ENCODE measurements at regions not wholly inside any gene's neighbourhood (a gene's known extent, or its start where the extent isn't known, plus 50 kb on each side); places are given as distances from the start of the nearest gene placed in this dataset.

GRCh38 chr16:9170470-9170869, 79.0 kb downstream of the HAPSTR1 start:
- no peak for DNase-seq (ENCODE audit: low spot score)
- Mint-ChIP-seq H3K9me3 (no peaks in the 10 kb centered on the region), H3K27me3 (ENCODE audit: low read depth) (no peaks in the 10 kb centered on the region; the same call in 1 of the 2 replicates), H3K4me1 (peaks cover 3% of the 10 kb centered on the region), H3K4me3 (no peak overlapping the region), H3K27ac (no peak overlapping the region), H3K36me3 (no peaks in the 10 kb centered on the region)
- ChIA-PET POLR2A (no interaction called here), CTCF (no interaction called here)
- ATAC-seq = no peak
- TF ChIP-seq OVOL2 (CRISPR knock-in tag; IDR thresholded peaks at IDR 0.05; ENCODE audit: borderline replicate concordance) (no peak), TEAD4 (CRISPR knock-in tag; IDR thresholded peaks at IDR 0.05) (no peak), SOX15 (CRISPR knock-in tag; IDR thresholded peaks at IDR 0.05) (no peak), NR3C1 (CRISPR knock-in tag; conservative IDR thresholded peaks at IDR 0.05; ENCODE audit: low read depth) (no peak), IRF1 (CRISPR knock-in tag; IDR thresholded peaks at IDR 0.05) (no peak), MXD4 (CRISPR knock-in tag; IDR thresholded peaks at IDR 0.05; ENCODE audit: borderline replicate concordance) (no peak), ZNF263 (CRISPR knock-in tag; IDR thresholded peaks at IDR 0.05; ENCODE audit: low read depth) (no peak), ELF4 (CRISPR knock-in tag; IDR thresholded peaks at IDR 0.05; ENCODE audit: low read depth) (no peak), SMAD4 (CRISPR knock-in tag; IDR thresholded peaks at IDR 0.05) (no peak)
- TF ChIP-seq, protein P1, sequence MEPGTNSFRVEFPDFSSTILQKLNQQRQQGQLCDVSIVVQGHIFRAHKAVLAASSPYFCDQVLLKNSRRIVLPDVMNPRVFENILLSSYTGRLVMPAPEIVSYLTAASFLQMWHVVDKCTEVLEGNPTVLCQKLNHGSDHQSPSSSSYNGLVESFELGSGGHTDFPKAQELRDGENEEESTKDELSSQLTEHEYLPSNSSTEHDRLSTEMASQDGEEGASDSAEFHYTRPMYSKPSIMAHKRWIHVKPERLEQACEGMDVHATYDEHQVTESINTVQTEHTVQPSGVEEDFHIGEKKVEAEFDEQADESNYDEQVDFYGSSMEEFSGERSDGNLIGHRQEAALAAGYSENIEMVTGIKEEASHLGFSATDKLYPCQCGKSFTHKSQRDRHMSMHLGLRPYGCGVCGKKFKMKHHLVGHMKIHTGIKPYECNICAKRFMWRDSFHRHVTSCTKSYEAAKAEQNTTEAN (CRISPR knock-in tag; IDR thresholded peaks at IDR 0.05) = no peak

DNA sequence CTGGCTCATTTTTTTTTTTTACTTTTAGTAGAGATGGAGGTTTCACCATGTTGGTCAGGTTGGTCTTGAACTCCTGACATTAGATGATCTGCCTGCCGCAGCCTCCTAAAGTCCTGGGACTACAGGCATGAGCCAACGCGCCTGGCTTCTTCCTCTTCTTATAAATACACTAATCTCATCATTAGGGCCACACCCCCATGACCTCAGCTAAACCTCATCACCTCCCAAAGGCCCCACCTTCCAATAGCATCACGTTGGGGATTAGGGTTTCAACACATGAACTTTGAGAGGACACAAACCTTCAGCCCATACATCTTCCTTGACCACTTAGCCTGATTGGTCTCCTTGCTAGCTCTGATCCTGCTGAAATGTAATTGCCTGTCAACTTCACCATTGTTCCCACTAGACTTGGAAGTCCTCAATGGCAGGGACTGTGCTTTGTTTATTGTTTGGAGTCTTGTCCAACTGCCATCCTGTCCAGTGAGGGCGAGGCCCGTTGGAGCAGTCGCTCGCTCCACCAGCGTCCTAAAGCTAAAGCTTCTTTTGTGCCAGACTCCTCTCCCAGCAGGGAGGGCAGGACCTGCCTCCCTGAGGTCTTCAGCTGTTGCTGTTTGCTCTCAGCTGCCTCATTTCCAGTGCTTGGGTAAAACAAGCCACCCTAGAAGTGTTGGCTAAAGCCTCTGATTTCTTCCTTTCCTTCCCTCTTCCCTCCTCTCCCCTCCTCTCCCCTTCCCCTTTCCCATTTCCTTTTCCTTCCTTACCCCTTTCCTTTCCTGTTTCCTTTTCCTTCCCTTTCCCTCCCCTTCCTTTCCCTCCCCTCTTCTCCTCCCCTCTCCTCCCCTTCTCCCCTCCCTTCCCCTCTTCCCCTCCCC, 85.3 kb downstream of the HAPSTR1 start:
- DNase-seq (ENCODE audit: low spot score) (no peak), ATAC-seq (no peak)
- no peaks in the 10 kb centered on the region for H3K36me3 Mint-ChIP-seq
- peaks cover 6% of the 10 kb centered on the region for H3K9me3 Mint-ChIP-seq
- H3K4me3 Mint-ChIP-seq = no peak overlapping the region
- no peaks in the 10 kb centered on the region for H3K27me3 Mint-ChIP-seq (ENCODE audit: low read depth)
- H3K27ac Mint-ChIP-seq = no peak overlapping the region
- TF ChIP-seq ZNF232 (CRISPR knock-in tag; IDR thresholded peaks at IDR 0.05) = no peak
- no peak for TF ChIP-seq NR3C1 (CRISPR knock-in tag; conservative IDR thresholded peaks at IDR 0.05; ENCODE audit: low read depth)
- TF ChIP-seq KAT7 (CRISPR knock-in tag; IDR thresholded peaks at IDR 0.05; ENCODE audit: borderline replicate concordance) = no peak
- no peak for TF ChIP-seq ZBTB21 (CRISPR knock-in tag; IDR thresholded peaks at IDR 0.05; ENCODE audit: borderline replicate concordance)
- POLR2A ChIA-PET = interaction anchor here (0.6 kb wide), 1 partner anchor 50 kb away, joined by 3 read pairs; no protein-coding TSS in a partner anchor
- no peaks in the 10 kb centered on the region for H3K4me1 Mint-ChIP-seq
- CTCF ChIA-PET = no interaction called here

DNA sequence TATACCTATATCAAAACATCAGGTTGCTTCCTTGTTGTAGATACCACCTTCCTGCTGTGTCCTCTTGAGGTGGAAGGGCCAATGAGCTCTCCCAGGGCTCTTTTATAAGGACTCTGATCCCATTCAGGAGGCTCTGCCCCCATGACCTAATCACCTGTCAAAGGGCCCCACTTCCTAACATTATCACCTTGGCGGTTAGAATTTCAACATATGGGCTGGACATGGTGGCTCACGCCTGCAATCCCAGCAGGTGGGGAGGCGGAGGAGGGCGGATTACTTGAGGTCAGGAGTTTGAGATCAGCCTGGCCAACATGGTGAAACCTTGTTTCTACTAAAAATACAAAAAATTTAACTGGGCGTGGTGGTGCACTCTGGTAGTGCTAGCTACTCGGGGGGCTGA, 86.4 kb downstream of the HAPSTR1 start:
- ChIA-PET CTCF (no interaction called here), POLR2A (no interaction called here)
- no peak for DNase-seq (ENCODE audit: low spot score)
- no peak overlapping the region for H3K27ac Mint-ChIP-seq
- peaks cover 10% of the 10 kb centered on the region for H3K9me3 Mint-ChIP-seq
- no peak for TF ChIP-seq ZBTB21 (CRISPR knock-in tag; IDR thresholded peaks at IDR 0.05; ENCODE audit: borderline replicate concordance)
- no peak for TF ChIP-seq RORB (CRISPR knock-in tag; IDR thresholded peaks at IDR 0.05)
- no peak for TF ChIP-seq OVOL2 (CRISPR knock-in tag; IDR thresholded peaks at IDR 0.05; ENCODE audit: borderline replicate concordance)
- TF ChIP-seq, protein P2, sequence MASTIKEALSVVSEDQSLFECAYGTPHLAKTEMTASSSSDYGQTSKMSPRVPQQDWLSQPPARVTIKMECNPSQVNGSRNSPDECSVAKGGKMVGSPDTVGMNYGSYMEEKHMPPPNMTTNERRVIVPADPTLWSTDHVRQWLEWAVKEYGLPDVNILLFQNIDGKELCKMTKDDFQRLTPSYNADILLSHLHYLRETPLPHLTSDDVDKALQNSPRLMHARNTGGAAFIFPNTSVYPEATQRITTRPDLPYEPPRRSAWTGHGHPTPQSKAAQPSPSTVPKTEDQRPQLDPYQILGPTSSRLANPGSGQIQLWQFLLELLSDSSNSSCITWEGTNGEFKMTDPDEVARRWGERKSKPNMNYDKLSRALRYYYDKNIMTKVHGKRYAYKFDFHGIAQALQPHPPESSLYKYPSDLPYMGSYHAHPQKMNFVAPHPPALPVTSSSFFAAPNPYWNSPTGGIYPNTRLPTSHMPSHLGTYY (CRISPR knock-in tag; IDR thresholded peaks at IDR 0.05) = no peak
- TF ChIP-seq MXD4 (CRISPR knock-in tag; IDR thresholded peaks at IDR 0.05; ENCODE audit: borderline replicate concordance) = no peak
- TF ChIP-seq ZNF671 (CRISPR knock-in tag; IDR thresholded peaks at IDR 0.05) = no peak
- TF ChIP-seq NR3C1 (CRISPR knock-in tag; conservative IDR thresholded peaks at IDR 0.05; ENCODE audit: low read depth) = no peak
- no peak for TF ChIP-seq ELF4 (CRISPR knock-in tag; IDR thresholded peaks at IDR 0.05; ENCODE audit: low read depth)
- no peak for TF ChIP-seq ZNF219 (CRISPR knock-in tag; IDR thresholded peaks at IDR 0.05; ENCODE audit: borderline replicate concordance)
- TF ChIP-seq, protein P3, sequence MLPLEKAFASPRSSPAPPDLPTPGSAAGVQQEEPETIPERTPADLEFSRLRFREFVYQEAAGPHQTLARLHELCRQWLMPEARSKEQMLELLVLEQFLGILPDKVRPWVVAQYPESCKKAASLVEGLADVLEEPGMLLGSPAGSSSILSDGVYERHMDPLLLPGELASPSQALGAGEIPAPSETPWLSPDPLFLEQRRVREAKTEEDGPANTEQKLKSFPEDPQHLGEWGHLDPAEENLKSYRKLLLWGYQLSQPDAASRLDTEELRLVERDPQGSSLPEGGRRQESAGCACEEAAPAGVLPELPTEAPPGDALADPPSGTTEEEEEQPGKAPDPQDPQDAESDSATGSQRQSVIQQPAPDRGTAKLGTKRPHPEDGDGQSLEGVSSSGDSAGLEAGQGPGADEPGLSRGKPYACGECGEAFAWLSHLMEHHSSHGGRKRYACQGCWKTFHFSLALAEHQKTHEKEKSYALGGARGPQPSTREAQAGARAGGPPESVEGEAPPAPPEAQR (CRISPR knock-in tag; IDR thresholded peaks at IDR 0.05) = no peak
- TF ChIP-seq NR1H2 (CRISPR knock-in tag; IDR thresholded peaks at IDR 0.05) = no peak
- ATAC-seq = no peak
- no peaks in the 10 kb centered on the region for H3K36me3 Mint-ChIP-seq
- no peaks in the 10 kb centered on the region for H3K4me1 Mint-ChIP-seq
- no peaks in the 10 kb centered on the region for H3K27me3 Mint-ChIP-seq (ENCODE audit: low read depth)
- no peak overlapping the region for H3K4me3 Mint-ChIP-seq

All from WTC11 (cell line).